NCI-H345 (cell line): ENCODE measurements at regions not wholly inside any gene's neighbourhood (a gene's known extent, or its start where the extent isn't known, plus 50 kb on each side); places are given as distances from the start of the nearest gene placed in this dataset.
"Not testable (repeated sequence)": the region's sequence is repeated elsewhere in the genome, so short reads cannot be mapped to it uniquely, and the experiment has no call there.

Experiments
- DNase-seq: peaks from one replicate; lab custom pipeline; 2025; lab: John Stamatoyannopoulos, UW

GRCh38 chr5:8561854-8562253 lies 692.9 kb downstream of the MTRR start:
- no peak for DNase-seq

GRCh38 chr5:8563540-8563939 lies 694.6 kb downstream of the MTRR start:
- DNase-seq: not testable (repeated sequence)

GRCh38 chr5:8568858-8569257 lies 699.9 kb downstream of the MTRR start:
- no peak for DNase-seq

GRCh38 chr5:8570528-8570927 lies 701.6 kb downstream of the MTRR start:
- no peak for DNase-seq

GRCh38 chr5:8576178-8576577 lies 707.2 kb downstream of the MTRR start:
- DNase-seq: no peak

DNA sequence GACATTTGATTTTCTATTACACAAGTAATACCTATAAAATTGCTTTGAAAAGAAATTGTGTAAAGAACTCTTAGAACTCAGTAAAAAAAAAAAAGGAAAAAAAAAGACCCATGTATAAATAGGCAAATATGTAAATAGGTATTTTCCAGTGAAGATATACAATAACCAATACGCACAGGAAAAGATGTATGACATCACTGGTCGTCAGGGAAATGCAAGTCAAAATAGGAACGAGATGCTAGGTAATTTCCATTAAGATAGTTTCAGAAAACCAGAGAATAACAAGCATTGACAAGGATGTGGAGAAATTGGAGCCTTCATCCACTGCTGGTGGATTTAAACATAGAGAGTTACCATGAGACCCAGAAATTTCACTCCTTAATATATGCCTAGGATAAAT lies 708.8 kb downstream of the MTRR start:
- no peak for DNase-seq

DNA sequence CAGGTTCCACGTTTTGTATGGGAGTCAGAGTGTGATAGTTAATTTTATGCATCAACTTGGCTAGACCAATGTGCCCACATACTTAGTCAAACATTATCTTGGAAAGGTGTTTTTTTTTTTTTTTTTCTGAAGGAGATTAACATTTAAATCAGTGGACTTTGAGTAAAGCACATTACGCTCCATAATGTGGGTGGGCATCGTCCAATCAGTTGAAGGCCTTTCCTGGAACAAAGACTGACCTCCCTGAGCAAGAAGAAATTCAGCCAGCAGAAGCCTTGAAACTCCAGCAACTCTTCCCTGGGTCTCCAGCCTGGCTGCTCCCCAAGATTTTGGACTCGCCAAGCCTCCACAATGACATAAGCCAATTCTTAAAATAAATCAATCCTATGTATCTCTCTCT lies 711.4 kb downstream of the MTRR start:
- no peak for DNase-seq

DNA sequence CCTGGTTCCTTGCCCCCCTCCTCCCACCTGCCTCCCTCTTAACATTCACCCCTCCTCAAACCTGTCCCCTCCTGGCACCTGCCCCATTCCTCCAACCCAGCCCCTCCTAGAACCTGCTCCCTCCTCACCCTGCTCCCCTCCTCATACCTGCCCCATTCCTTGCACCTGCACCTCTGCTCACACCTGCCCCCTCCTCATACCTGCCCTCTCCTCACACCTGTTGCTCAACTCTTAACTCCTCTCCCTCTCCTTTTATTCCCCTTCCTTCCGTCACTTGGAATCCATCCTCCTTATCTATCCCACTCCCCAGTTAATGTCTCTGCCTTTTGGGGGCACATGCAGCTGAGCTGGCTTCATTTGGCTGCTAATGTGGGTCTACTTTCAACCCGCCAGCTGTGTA lies 712.1 kb downstream of the MTRR start:
- DNase-seq: no peak

DNA sequence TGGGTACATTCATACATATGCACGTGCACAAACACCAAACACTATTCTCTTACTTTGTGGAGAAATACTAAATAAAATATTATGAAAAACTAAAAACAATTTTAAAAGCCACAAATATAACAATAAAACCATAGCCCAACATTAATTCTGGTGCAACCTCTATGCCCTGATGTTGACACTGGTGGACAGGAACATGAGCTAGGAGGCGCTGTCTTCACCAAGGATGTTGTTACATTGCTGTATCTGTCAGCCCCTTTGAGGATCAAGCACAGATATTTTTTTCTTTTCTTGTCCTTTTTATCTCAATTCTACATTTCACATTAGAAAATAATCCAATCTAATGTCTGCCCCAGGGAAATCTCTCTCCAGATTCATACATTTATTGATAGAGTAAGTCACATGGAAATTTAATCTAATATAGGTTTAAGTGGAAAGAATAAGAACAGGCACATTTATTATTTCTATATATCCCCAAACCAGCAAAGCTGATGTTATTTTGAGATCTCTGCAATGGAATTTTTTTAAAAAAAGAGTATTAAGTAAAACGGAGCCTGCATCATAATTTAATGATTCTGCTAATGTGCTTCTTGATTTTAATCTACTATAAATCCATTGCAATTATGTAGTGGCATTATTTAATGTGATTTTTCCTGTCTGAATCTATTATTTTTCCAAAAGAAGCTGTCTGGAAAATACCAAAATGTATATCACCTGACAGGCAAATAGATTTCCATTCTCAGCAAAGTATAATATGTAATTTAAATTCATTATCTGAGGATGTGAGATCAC lies 716.5 kb downstream of the MTRR start:
- DNase-seq: no peak

GRCh38 chr5:8590959-8591358 lies 722.0 kb downstream of the MTRR start:
- DNase-seq: no peak

DNA sequence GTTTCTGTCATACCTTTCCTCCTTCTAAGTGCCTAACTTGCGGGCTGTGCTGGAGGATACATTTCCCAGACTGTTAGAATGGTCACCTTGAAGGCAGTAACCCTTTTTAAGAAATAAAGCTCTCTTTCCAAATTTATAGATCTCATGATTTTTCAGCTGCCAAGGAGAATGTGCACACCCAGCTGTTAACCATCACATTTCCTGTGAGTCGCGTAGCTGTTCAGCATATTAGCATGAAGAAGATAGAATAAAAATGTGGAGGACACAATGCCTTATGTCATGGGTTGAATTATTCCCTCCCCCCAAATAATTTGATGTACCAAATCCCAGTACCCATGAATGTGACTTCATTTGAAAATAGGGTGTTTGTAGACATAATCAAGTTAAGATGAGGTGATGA lies 729.4 kb downstream of the MTRR start:
- DNase-seq: no peak

DNA sequence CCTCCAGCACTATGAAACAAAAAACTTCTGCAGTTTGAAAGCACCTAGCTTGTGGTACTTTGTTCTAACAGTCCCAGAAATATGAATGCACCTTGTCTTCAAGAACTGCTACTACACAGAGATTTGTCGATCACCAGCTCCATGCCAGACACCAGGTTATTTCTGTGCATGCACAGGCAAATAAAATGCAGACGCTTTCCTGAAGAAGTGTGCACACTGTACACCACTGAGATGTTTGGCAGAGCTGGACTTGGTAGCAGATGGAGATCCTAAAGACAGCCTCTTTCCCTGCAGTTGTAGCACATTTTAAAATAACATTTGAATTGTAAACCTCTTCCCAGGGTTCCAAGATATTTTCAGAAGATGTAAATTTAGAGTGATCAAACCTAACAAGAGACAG lies 730.0 kb downstream of the MTRR start:
- no peak for DNase-seq

DNA sequence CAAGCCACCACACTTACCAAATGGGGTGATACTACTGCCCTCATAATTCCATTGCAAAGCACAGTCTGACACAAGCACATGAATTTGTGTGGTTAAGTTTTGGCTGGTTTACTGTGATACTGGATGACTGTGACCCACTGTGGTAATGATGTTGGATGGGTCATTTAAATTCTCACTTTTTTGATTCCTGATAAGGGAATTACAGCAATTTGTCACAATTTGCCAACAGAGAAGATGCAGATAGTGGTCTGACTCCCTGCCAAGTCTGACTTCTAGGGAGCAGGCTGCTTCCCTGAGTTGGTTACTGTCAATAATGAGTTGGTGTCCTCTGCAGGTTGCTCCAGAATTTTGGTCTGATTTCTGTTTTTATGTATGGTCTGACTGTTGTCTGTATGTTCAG lies 731.9 kb downstream of the MTRR start:
- DNase-seq: no peak

DNA sequence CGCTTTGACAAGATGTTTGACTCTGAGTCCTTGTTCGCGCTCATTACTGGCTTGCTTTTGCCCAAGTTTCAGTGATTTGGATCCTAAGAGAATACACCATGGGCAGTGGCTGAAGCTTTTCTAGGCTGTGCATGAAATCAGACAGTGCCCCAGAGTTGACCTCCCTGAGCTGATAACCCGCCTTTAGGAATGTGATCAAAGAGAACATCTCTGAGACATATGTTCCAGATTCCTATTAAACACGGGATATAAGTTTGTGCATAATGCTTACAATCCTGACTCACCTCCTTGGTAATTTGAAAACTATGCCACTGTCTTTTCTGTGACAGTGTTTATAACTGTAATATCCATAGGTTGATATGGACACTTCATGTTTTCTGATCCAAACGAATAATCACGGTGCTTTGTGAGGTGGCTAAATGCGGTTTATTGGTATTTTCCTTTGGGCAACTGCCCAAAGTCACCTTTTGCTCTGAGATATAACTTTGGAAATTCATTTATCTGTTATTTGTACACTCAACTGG lies 732.9 kb downstream of the MTRR start:
- DNase-seq: no peak

DNA sequence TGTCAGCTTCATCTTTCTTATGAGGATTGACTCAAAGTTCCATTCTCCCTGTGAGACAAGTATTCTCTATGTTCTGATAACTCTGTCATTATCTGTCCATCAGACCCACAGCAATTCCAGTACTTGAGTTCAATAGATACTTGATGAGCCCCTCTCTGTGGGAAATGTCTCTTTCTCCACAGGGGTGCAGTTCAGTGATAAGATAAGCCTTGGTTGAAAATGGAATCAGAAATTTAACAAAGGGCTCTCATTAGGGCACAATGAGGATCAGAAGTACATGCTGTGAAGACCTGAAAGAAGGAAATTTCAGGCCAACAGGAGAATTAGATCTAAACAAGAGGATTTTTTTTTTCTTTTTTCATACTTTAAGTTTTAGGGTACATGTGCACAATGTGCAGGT lies 737.3 kb downstream of the MTRR start:
- no peak for DNase-seq

DNA sequence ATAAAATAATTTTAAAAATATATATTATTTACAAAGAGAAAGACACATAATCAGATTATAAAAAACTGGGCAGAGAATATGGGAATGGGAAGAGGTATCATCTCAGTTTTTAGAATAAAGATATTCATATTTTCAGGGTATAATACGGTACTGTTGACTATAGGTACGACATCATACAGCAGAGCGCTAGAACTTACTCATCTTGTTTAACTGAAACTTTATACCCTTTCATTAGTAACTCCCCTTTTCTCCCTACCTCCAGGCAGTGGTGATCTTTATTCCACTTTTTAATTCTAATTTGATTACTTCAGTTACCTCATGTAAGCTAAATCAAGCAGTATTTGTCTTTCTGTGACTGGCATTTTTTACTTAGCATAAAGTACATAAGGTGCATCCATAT lies 742.1 kb downstream of the MTRR start:
- DNase-seq: no peak

DNA sequence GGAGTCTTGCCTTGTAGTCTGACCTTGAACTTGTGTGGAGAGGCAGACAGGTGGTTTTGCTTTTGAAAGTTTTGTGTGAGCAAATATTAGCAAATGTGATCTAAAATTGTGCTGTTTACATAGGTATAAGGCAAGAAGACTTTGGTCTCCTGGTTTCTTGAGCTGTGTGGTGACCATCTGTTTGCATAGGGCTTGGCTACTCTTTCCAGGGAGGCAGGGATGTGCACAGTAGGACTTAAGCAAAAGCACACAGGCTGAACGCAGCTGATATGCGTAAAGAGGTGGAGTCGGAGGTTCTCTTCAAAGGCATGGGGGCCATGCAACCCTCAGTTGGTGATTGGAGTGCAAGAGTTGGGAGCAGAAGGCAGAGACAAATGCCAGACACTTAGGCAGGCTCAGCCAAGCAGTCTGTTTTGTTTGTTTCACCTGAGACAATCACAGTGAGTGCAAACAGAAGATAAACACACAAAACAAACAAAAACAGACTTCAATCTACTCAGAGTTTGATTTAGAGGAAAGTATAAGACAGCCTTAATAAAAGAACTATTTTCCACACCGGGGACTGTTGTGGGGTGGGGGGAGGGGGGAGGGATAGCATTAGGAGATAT lies 744.2 kb downstream of the MTRR start:
- no peak for DNase-seq

- no peak for DNase-seq
These were observed 746.4 kb downstream of the MTRR start for GRCh38 chr5:8615142-8615858.

DNA sequence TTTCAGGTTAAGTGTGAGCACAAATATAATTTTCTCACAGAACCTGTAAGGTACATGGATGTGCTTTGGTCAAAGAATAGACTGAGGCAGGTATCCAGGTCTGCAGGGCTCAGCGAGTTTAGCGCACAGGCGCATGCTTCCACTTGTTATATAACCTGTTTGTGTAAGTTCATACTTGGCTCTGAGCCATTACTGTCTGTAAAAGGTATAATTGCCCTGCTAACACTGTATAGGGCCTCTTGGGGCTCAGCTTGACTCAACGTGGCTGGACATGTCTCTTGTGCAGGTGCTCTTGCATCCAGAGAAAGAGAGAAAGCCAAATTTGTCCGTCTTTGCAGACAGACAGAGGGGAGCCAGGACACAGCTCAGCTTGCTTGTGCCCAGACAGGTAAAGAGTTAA lies 759.6 kb downstream of the MTRR start:
- DNase-seq: peak; percentile 91

DNA sequence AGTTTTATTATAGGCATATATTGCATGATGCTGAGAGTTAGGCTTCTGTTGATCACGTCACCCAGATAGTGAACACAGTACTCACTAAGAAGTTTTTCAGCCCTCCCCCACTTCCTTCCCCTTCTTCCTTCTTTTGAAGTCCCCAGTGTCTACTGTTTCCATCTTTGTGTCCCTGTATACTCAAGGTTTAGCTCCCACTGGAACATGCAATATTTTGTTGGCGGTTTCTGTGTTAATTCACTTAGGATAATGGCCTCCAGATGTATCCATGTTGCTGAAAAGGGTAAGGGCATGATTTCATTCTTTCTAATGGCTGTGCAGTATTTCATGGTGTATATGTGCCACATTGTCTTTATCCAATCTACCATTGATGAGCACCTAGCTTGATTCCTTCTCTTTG lies 764.3 kb downstream of the MTRR start:
- no peak for DNase-seq

- DNase-seq: no peak
These were observed 764.7 kb downstream of the MTRR start for GRCh38 chr5:8633696-8634095.

DNA sequence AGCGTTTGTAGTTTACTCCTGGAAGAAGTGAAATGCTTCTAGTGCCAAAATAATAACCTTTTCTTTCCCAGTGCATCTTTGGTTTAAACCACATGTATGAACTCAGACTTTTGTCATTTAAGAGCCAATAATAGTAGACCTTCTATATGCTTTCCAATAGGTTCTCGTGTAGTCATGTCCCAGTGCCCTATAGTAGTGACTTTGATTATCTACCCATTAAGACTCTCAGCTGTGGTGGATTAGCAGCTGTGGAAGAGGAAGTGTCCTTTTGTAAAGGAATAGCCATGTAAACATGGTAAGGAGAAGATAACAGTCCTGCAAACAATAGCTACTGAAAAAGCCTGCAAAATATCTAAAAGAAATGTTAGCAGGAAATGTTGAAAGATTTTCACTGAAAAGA lies 765.3 kb downstream of the MTRR start:
- no peak for DNase-seq
